ENCODE measurements at regions not wholly inside any gene's neighbourhood (a gene's known extent, or its start where the extent isn't known, plus 50 kb on each side); places are given as distances from the start of the nearest gene placed in this dataset.

- no peak overlapping the region for H3K4me3 ChIP-seq (ENCODE audit: low read length)
- TF ChIP-seq, protein P1, sequence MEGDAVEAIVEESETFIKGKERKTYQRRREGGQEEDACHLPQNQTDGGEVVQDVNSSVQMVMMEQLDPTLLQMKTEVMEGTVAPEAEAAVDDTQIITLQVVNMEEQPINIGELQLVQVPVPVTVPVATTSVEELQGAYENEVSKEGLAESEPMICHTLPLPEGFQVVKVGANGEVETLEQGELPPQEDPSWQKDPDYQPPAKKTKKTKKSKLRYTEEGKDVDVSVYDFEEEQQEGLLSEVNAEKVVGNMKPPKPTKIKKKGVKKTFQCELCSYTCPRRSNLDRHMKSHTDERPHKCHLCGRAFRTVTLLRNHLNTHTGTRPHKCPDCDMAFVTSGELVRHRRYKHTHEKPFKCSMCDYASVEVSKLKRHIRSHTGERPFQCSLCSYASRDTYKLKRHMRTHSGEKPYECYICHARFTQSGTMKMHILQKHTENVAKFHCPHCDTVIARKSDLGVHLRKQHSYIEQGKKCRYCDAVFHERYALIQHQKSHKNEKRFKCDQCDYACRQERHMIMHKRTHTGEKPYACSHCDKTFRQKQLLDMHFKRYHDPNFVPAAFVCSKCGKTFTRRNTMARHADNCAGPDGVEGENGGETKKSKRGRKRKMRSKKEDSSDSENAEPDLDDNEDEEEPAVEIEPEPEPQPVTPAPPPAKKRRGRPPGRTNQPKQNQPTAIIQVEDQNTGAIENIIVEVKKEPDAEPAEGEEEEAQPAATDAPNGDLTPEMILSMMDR (IDR thresholded peaks at IDR 0.05; ENCODE audit: insufficient read depth, low read depth, low read length, missing control alignments) = no peak
- no peak for DNase-seq (ENCODE audit: low read depth)
Observed at GRCh38 chr2:41313082-41313481, 734.7 kb upstream of the PKDCC start.

DNA sequence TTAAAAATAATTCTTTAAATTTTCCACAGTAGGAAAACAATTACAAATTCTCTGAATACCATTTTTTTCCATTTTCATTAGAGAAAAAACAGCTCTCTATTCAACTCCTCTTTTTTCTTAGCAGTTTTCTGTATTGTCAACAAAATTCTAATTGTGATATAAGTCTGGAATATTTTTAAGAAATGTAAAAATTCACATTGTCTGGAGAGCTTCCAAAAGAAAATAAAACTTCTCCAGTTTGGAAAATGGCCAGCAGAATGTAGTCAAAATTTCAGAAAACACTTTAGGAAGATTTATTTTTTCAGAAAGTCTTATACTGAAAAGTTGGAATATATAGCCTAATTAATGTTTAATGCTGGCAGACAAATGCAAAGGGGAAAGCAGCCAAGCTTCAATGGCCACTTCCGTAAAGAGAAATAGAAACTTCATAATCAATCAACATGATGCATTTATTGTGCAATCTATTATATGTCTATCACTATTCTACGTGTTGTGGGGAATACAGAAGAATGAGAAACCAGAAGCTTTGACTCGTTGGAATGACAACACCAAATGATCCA, 733.2 kb upstream of the PKDCC start:
- H3K4me3 ChIP-seq (ENCODE audit: low read length) = no peak overlapping the region
- TF ChIP-seq, protein P1 (IDR thresholded peaks at IDR 0.05; ENCODE audit: insufficient read depth, low read depth, low read length, missing control alignments) = no peak
- DNase-seq (ENCODE audit: low read depth) = no peak

GRCh38 chr2:41319437-41319836, 728.4 kb upstream of the PKDCC start:
- TF ChIP-seq, protein P1 (IDR thresholded peaks at IDR 0.05; ENCODE audit: insufficient read depth, low read depth, low read length, missing control alignments) = no peak
- DNase-seq (ENCODE audit: low read depth) = no peak
- no peak overlapping the region for H3K4me3 ChIP-seq (ENCODE audit: low read length)

DNA sequence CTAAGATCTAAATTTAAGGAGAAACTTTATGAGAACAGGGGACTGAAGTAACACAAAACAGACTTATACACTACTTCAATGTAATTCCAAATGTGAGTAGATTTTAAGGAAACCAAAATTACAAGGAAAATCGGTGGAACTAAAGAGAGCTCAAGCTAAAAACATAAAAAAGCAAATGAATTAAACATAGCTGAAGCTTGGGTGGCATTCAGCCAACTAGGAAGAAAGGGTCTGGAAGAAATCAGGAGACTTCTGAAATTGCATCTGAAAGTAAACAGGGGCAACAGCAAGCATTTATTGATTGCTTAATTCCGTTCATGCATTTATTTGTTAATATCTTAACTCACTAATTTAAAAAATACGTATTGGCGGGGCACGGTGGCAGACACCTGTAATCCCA, 727.3 kb upstream of the PKDCC start:
- TF ChIP-seq, protein P1 (IDR thresholded peaks at IDR 0.05; ENCODE audit: insufficient read depth, low read depth, low read length, missing control alignments) = no peak
- H3K4me3 ChIP-seq (ENCODE audit: low read length) = no peak overlapping the region
- DNase-seq (ENCODE audit: low read depth) = no peak

GRCh38 chr2:41321351-41321750, 726.5 kb upstream of the PKDCC start:
- H3K4me3 ChIP-seq (ENCODE audit: low read length) = no peak overlapping the region
- TF ChIP-seq, protein P1 (IDR thresholded peaks at IDR 0.05; ENCODE audit: insufficient read depth, low read depth, low read length, missing control alignments) = no peak
- DNase-seq (ENCODE audit: low read depth) = peak; percentile 31

DNA sequence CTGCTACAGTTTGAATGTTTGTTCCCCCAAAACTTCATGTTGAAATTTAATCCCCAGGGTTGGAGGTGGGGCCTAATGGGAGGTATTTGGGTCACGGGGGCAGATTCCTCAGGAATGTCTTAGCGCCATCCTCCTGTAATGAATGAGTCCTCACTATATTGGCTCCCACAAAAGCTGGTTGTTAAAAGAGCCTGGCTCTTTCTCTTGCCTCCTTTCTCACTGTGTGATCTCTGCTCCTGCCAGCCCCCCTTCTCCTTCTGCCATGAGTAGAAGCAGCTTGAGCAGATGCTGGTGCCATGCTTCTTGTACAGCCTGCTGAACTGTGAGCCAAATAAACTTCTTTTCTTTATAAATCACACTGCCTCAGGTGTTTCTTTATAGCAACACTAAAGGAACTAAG, 721.0 kb upstream of the PKDCC start:
- H3K4me3 ChIP-seq (ENCODE audit: low read length) = no peak overlapping the region
- no peak for DNase-seq (ENCODE audit: low read depth)

DNA sequence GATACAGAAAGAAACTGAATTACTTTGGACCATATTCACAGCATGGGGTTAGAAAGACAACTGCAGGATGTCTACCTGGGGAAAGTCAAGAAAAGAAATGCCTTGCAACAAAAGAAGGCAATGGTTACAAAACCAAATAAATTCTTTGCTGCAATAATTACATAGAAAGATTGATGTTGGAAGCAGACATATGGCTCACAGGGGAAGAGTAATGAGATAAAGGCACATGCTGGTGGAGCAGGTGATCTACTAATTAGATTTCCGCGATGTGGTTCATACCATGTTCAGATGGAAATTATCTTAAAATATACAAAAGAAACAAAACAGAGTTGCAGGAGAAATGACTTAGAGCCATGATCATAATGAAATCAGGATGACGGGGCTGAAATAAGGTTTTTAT, 718.8 kb upstream of the PKDCC start:
- TF ChIP-seq, protein P1 (IDR thresholded peaks at IDR 0.05; ENCODE audit: insufficient read depth, low read depth, low read length, missing control alignments) = no peak
- H3K4me3 ChIP-seq (ENCODE audit: low read length) = no peak overlapping the region
- no peak for DNase-seq (ENCODE audit: low read depth)

More for the DNA sequence above, 721.0 kb upstream of the PKDCC start:
- TF ChIP-seq, protein P1 (IDR thresholded peaks at IDR 0.05; ENCODE audit: insufficient read depth, low read depth, low read length, missing control alignments) = no peak
